NB4 (cell line): ENCODE measurements at regions not wholly inside any gene's neighbourhood (a gene's known extent, or its start where the extent isn't known, plus 50 kb on each side); places are given as distances from the start of the nearest gene placed in this dataset.

Experiments used
- CTCF ChIP-seq: IDR thresholded peaks from one replicate; pipeline ENCODE4 v1.5.1; 2012; ENCODE audit warnings: low read depth, low read length
- POLR2A ChIP-seq: IDR thresholded peaks from 2 replicates; pipeline ENCODE4 v1.6.1; 2011; ENCODE audit warnings: mild to moderate bottlenecking; ENCODE audit not compliant: insufficient read length; ENCODE audit errors: extremely low read depth

- TF ChIP-seq CTCF = no peak
- TF ChIP-seq POLR2A = no peak
Measured at GRCh38 chr1:221965252-221965651, 223.4 kb upstream of the DUSP10 start.
